ENCODE measurements at regions not wholly inside any gene's neighbourhood (a gene's known extent, or its start where the extent isn't known, plus 50 kb on each side); places are given as distances from the start of the nearest gene placed in this dataset.
"Not testable (repeated sequence)": the region's sequence is repeated elsewhere in the genome, so short reads cannot be mapped to it uniquely, and the experiment has no call there.

- DNase-seq (ENCODE audit: extremely low spot score) = no peak
- ChIA-PET POLR2A (no interaction called here), CTCF (no interaction called here)
- no peak for TF ChIP-seq CTCF (IDR thresholded peaks at IDR 0.05; ENCODE audit: control extremely low read depth, extremely low read depth, low read depth, missing control alignments)
Measured at GRCh38 chr15:69762373-69763148, 309.9 kb downstream of the RPLP1 start.

GRCh38 chr15:69763831-69764230, 311.2 kb downstream of the RPLP1 start:
- POLR2A ChIA-PET = no interaction called here
- CTCF ChIA-PET = interaction anchor here (0.8 to 1.0 kb wide), 2 partner anchors 9 to 19 kb away, joined by 3 to 5 read pairs; no protein-coding TSS in a partner anchor
- TF ChIP-seq CTCF (IDR thresholded peaks at IDR 0.05; ENCODE audit: control extremely low read depth, extremely low read depth, low read depth, missing control alignments) = no peak
- no peak for DNase-seq (ENCODE audit: extremely low spot score)

- ChIA-PET CTCF (no interaction called here), POLR2A (no interaction called here)
- no peak for DNase-seq (ENCODE audit: extremely low spot score)
- no peak for TF ChIP-seq CTCF (IDR thresholded peaks at IDR 0.05; ENCODE audit: control extremely low read depth, extremely low read depth, low read depth, missing control alignments)
Measured at GRCh38 chr15:69766156-69766555, 313.5 kb downstream of the RPLP1 start.

GRCh38 chr15:69767191-69767590, 314.6 kb downstream of the RPLP1 start:
- POLR2A ChIA-PET = no interaction called here
- CTCF ChIA-PET = no interaction called here

GRCh38 chr15:69769336-69769735, 316.7 kb downstream of the RPLP1 start:
- DNase-seq (ENCODE audit: extremely low spot score); POLR2A ChIA-PET; CTCF ChIA-PET: not testable (repeated sequence)

More at GRCh38 chr15:69767191-69767590, 314.6 kb downstream of the RPLP1 start:
- no peak for DNase-seq (ENCODE audit: extremely low spot score)
- TF ChIP-seq CTCF (IDR thresholded peaks at IDR 0.05; ENCODE audit: control extremely low read depth, extremely low read depth, low read depth, missing control alignments) = no peak

GRCh38 chr15:69774258-69774657, 321.6 kb downstream of the RPLP1 start:
- POLR2A ChIA-PET; DNase-seq (ENCODE audit: extremely low spot score); CTCF ChIA-PET: not testable (repeated sequence)

- POLR2A ChIA-PET; CTCF ChIA-PET; DNase-seq (ENCODE audit: extremely low spot score): not testable (repeated sequence)
Measured at GRCh38 chr15:69774711-69775110, 322.1 kb downstream of the RPLP1 start.

GRCh38 chr15:69777356-69777755, 320.4 kb downstream of the TLE3 start:
- DNase-seq (ENCODE audit: extremely low spot score) = no peak
- ChIA-PET CTCF (no interaction called here), POLR2A (no interaction called here)
- no peak for TF ChIP-seq CTCF (IDR thresholded peaks at IDR 0.05; ENCODE audit: control extremely low read depth, extremely low read depth, low read depth, missing control alignments)

All from GM10248 (cell line).